H1 (cell line): ENCODE measurements at regions not wholly inside any gene's neighbourhood (a gene's known extent, or its start where the extent isn't known, plus 50 kb on each side); places are given as distances from the start of the nearest gene placed in this dataset.

Experiments
- CTCF ChIA-PET: fragments of 300-600 bp; sonication (Branson Sonifier 250); formaldehyde crosslinking; loops from one replicate; lab custom pipeline; 2021; ENCODE audit not compliant: partially characterized antibody; lab: Charles Lee
- POLR2A ChIA-PET: fragments of 300-600 bp; sonication (Branson Sonifier 250); formaldehyde crosslinking; loops from one replicate; lab custom pipeline; 2021; ENCODE audit warnings: inconsistent platforms; ENCODE audit not compliant: partially characterized antibody; lab: Charles Lee
- DNase-seq, 2 experiments: peaks; one replicate each; pipeline versions ENCODE4 v3.0.0 to v3.0.0-alpha.2; 2010 to 2022; ENCODE audit warnings: low spot score in 2 of 2, low read depth in 1 of 2, mixed read lengths in 1 of 2
- FAIRE-seq: peaks from 2 replicates; lab custom pipeline; 2011; peaks lifted over from hg19 to GRCh38; lab: Jason Lieb, UNC
- H2AFZ ChIP-seq: 2 replicates; pipeline ENCODE4 v1.8.1; 2012; ENCODE audit warnings: low read length, inconsistent platforms
- H2AK5ac ChIP-seq: 2 replicates; pipeline ENCODE4 v1.6.1; 2013; ENCODE audit warnings: low read depth, low read length
- H2BK120ac ChIP-seq: replicated peaks from 2 replicates; pipeline ENCODE3; 2013; ENCODE audit warnings: low read depth, low read length, inconsistent platforms
- H2BK12ac ChIP-seq: 2 replicates; pipeline ENCODE4 v1.6.1; 2013; ENCODE audit warnings: low read depth, low read length
- H2BK15ac ChIP-seq: 2 replicates; pipeline ENCODE4 v1.6.1; 2013; ENCODE audit warnings: low read length
- H2BK20ac ChIP-seq: 2 replicates; pipeline ENCODE4 v1.6.1; 2013; ENCODE audit warnings: low read length
- H2BK5ac ChIP-seq: 2 replicates; pipeline ENCODE4 v1.6.1; 2013; ENCODE audit warnings: low read depth, low read length
- H3K14ac ChIP-seq: 2 replicates; pipeline ENCODE4 v1.6.1; 2013; ENCODE audit warnings: inconsistent platforms; ENCODE audit not compliant: insufficient read length
- H3K18ac ChIP-seq: 2 replicates; pipeline ENCODE4 v1.6.1; 2013; ENCODE audit warnings: low read length; ENCODE audit errors: extremely low read depth
- H3K23ac ChIP-seq: 2 replicates; pipeline ENCODE4 v1.6.1; 2013; ENCODE audit warnings: inconsistent platforms; ENCODE audit not compliant: insufficient read length
- H3K23me2 ChIP-seq: 2 replicates; pipeline ENCODE4 v1.6.1; 2013; ENCODE audit warnings: low read depth, low read length
- H3K27ac ChIP-seq: 2 replicates; pipeline ENCODE4 v1.6.1; 2011; ENCODE audit warnings: low read depth, low read length, inconsistent platforms
- H3K27me3 ChIP-seq, 4 experiments: replicated peaks in 1 of 4; 1 replicate in 1 of 4; 2 replicates in 3 of 4; pipeline versions ENCODE4 v1.6.1 to v1.8.1; 2011 to 2013; ENCODE audit warnings: low read length in 3 of 4, mild to moderate bottlenecking in 3 of 4, inconsistent platforms in 2 of 4, mixed read lengths in 2 of 4, moderate library complexity in 1 of 4; ENCODE audit not compliant: control insufficient read depth in 3 of 4, insufficient read depth in 3 of 4; ENCODE audit errors: extremely low read depth in 1 of 4
- H3K36me3 ChIP-seq, 4 experiments: 2 replicates each; pipeline versions ENCODE4 v1.6.1 to v1.8.1; 2011 to 2013; ENCODE audit warnings: mild to moderate bottlenecking in 4 of 4, low read length in 3 of 4, moderate library complexity in 2 of 4, control low read depth in 1 of 4, inconsistent platforms in 1 of 4; ENCODE audit not compliant: insufficient read depth in 4 of 4, control insufficient read depth in 2 of 4
- H3K4ac ChIP-seq: replicated peaks from 2 replicates; pipeline ENCODE3; 2013; ENCODE audit warnings: low read length, low read depth, mixed read lengths, inconsistent platforms; ENCODE audit not compliant: insufficient read length
- H3K4me1 ChIP-seq, 4 experiments: replicated peaks in 1 of 4; 1 replicate in 1 of 4; 2 replicates in 3 of 4; pipeline versions ENCODE4 v1.6.1 to v1.8.1; 2011 to 2013; ENCODE audit warnings: low read length in 3 of 4, inconsistent platforms in 2 of 4, mixed read lengths in 1 of 4; ENCODE audit not compliant: insufficient read depth in 4 of 4, control insufficient read depth in 3 of 4
- H3K4me2 ChIP-seq, 2 experiments: 2 replicates each; pipeline versions ENCODE4 v1.6.1 to v1.8.1; 2011 to 2013; ENCODE audit warnings: low read depth in 2 of 2, low read length in 2 of 2, control low read depth in 1 of 2, inconsistent platforms in 1 of 2, mild to moderate bottlenecking in 1 of 2; ENCODE audit not compliant: insufficient read depth in 1 of 2
- H3K4me3 ChIP-seq, 4 experiments: fragments of 200-600, 300-600 bp in 1 of 4; sonication (generic), shearing (Covaris generic), sonication (Bioruptor Twin) in 1 of 4; 2 replicates each; pipeline versions ENCODE4 v1.5.1 to v1.8.1; 2011 to 2016; ENCODE audit warnings: low read length in 4 of 4, low read depth in 3 of 4, control low read depth in 2 of 4, inconsistent platforms in 2 of 4, mild to moderate bottlenecking in 2 of 4, mixed read lengths in 1 of 4, moderate library complexity in 1 of 4; ENCODE audit not compliant: insufficient read depth in 2 of 4; ENCODE audit errors: extremely low read depth in 1 of 4
- H3K56ac ChIP-seq: replicated peaks from 2 replicates; pipeline ENCODE3; 2013; ENCODE audit warnings: low read depth, mild to moderate bottlenecking, mixed read lengths, low read length, inconsistent platforms; ENCODE audit not compliant: insufficient read length
- H3K79me1 ChIP-seq: 2 replicates; pipeline ENCODE4 v1.6.1; 2013; ENCODE audit warnings: low read depth, low read length, control low read depth
- H3K79me2 ChIP-seq, 2 experiments: 2 replicates each; pipeline versions ENCODE4 v1.6.1 to v1.8.1; 2012 to 2013; ENCODE audit warnings: low read length in 2 of 2, mild to moderate bottlenecking in 2 of 2, inconsistent platforms in 1 of 2; ENCODE audit not compliant: insufficient read depth in 2 of 2, control insufficient read depth in 1 of 2
- H3K9ac ChIP-seq, 4 experiments: replicated peaks in 1 of 4; 1 replicate in 1 of 4; 2 replicates in 3 of 4; pipeline versions ENCODE4 v1.6.1 to v1.8.1; 2011 to 2013; ENCODE audit warnings: low read depth in 3 of 4, low read length in 3 of 4, control low read depth in 2 of 4, mild to moderate bottlenecking in 2 of 4, moderate library complexity in 2 of 4, inconsistent platforms in 1 of 4; ENCODE audit errors: extremely low read depth in 1 of 4
- H3K9me3 ChIP-seq, 2 experiments: 2 replicates each; pipeline versions ENCODE4 v1.6.1 to v1.8.1; 2012 to 2013; ENCODE audit warnings: mild to moderate bottlenecking in 2 of 2, moderate library complexity in 2 of 2, control low read depth in 1 of 2, inconsistent platforms in 1 of 2, low read depth in 1 of 2, low read length in 1 of 2, mixed read lengths in 1 of 2; ENCODE audit not compliant: insufficient read depth in 2 of 2
- H4K20me1 ChIP-seq, 2 experiments: replicated peaks in 1 of 2; 2 replicates each; pipeline versions ENCODE3 to v1.8.1; 2011 to 2013; ENCODE audit warnings: inconsistent platforms in 2 of 2, low read length in 2 of 2, mild to moderate bottlenecking in 1 of 2; ENCODE audit not compliant: insufficient read depth in 2 of 2, control insufficient read depth in 1 of 2
- H4K5ac ChIP-seq: 2 replicates; pipeline ENCODE4 v1.6.1; 2013; ENCODE audit warnings: low read length, low read depth, mixed read lengths, inconsistent platforms; ENCODE audit not compliant: insufficient read length
- H4K8ac ChIP-seq: 2 replicates; pipeline ENCODE4 v1.8.0; 2013; ENCODE audit warnings: mild to moderate bottlenecking, moderate library complexity, low read length, inconsistent platforms; ENCODE audit not compliant: insufficient read depth; ENCODE audit errors: extremely low read depth
- H4K91ac ChIP-seq: replicated peaks from 2 replicates; pipeline ENCODE3; 2013; ENCODE audit warnings: low read length, mixed read lengths, inconsistent platforms; ENCODE audit not compliant: insufficient read length
- GABPA ChIP-seq: IDR thresholded peaks from 2 replicates; pipeline ENCODE4 v1.6.1; 2011; ENCODE audit warnings: mild to moderate bottlenecking, low read length, moderate library complexity, borderline replicate concordance; ENCODE audit not compliant: insufficient read depth
- WGBS, 2 experiments: shearing (Covaris generic) in 1 of 2; methylation state at CpG; one replicate each; pipeline versions ENCODE4 v1.1.6 to v1.1.7; 2013 to 2015; ENCODE audit warnings: low lambda C conversion rate in 2 of 2, mixed read lengths in 2 of 2, inconsistent platforms in 1 of 2, low coverage in 1 of 2, missing lambda C conversion rate in 1 of 2; ENCODE audit not compliant: insufficient replicate concordance in 2 of 2, insufficient coverage in 1 of 2, insufficient read length in 1 of 2; ENCODE audit errors: extremely low coverage in 1 of 2, missing lambda C conversion rate in 1 of 2; 5-methylcytosine and 5-hydroxymethylcytosine counted together

DNA sequence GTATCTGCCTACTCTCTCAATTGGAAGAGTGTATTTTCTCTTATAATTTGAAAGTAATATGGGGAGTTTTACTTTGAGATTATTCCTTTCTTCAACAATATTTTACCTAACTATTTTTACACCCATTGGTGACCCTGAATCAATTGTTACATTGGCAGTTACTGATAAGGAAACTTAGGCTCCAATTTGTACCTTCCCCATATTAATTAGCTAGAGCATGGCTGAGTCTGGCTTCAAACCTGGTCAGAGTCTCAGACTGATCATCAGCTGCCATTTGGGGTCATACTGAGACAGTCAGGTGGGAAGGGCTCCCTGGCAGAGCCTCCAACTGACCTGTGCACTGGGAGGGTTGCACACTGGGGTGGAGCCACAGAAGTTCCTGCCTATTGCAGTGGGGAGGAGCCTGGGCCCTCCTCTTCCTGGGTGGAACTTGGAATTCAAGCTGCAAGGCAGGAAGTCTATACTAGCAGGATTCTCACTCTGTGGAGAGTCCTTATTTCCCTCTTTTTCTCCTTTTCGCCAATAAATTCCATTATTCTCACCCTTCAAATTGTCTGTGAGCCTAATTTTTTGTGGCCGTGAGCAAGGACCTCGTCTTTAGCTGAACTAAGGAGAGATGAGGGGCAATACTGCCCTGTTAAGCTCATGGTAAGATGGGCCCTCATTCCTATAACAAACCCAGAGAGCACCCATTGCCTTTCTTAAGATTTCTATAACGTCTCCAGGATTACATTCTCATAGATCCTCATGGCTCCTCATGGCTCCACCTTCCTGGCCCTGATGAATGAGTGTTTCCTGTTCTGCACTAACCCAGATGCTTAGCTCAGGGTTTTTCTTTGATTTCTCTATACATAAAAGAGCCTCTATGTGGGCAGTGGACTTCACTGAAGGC is 285.1 kb downstream of the ADGB start:
- no peak overlapping the region for H2AFZ ChIP-seq
- H3K56ac ChIP-seq: no peak overlapping the region
- no peak overlapping the region for H4K5ac ChIP-seq
- no peak overlapping the region for H3K18ac ChIP-seq
- H2BK12ac ChIP-seq: no peak overlapping the region
- no peaks in the 10 kb centered on the region for H3K27me3 ChIP-seq
- H4K91ac ChIP-seq: no peak overlapping the region
- ChIA-PET CTCF (interaction anchor here (0.6 kb wide), 1 partner anchor 16 kb away, joined by 3 read pairs; no protein-coding TSS in a partner anchor), POLR2A (no interaction called here)
- DNase-seq: no peak
- H3K27ac ChIP-seq: no peak overlapping the region
- H4K20me1 ChIP-seq: no peaks in the 10 kb centered on the region
- no peak overlapping the region for H3K4ac ChIP-seq
- no peak for FAIRE-seq
- H4K8ac ChIP-seq: no peak overlapping the region
- no peaks in the 10 kb centered on the region for H3K79me1 ChIP-seq
- no peaks in the 10 kb centered on the region for H3K79me2 ChIP-seq
- H3K4me1 ChIP-seq: no peaks in the 10 kb centered on the region; a peak in 1 of 7 replicates
- no peaks in the 10 kb centered on the region for H3K9me3 ChIP-seq
- H3K4me3 ChIP-seq: no peak overlapping the region
- no peaks in the 10 kb centered on the region for H3K23me2 ChIP-seq
- no peak overlapping the region for H2BK5ac ChIP-seq
- no peak overlapping the region for H3K14ac ChIP-seq
- H2AK5ac ChIP-seq: no peak overlapping the region
- 95% methylated on average over 4 of the region's 4 CpGs; no CpG with 5 or more reads in 1 of the 2 experiments for WGBS, 2 experiments
- H3K23ac ChIP-seq: no peak overlapping the region
- H2BK20ac ChIP-seq: no peak overlapping the region
- no peak overlapping the region for H2BK15ac ChIP-seq
- H2BK120ac ChIP-seq: no peak overlapping the region
- H3K36me3 ChIP-seq: no peaks in the 10 kb centered on the region; a peak in 1 of 8 replicates
- H3K9ac ChIP-seq: no peak overlapping the region
- no peak overlapping the region for H3K4me2 ChIP-seq
- TF ChIP-seq GABPA: no peak
